ENCODE measurements at regions not wholly inside any gene's neighbourhood (a gene's known extent, or its start where the extent isn't known, plus 50 kb on each side); places are given as distances from the start of the nearest gene placed in this dataset.
"Not testable (repeated sequence)": the region's sequence is repeated elsewhere in the genome, so short reads cannot be mapped to it uniquely, and the experiment has no call there.

DNA sequence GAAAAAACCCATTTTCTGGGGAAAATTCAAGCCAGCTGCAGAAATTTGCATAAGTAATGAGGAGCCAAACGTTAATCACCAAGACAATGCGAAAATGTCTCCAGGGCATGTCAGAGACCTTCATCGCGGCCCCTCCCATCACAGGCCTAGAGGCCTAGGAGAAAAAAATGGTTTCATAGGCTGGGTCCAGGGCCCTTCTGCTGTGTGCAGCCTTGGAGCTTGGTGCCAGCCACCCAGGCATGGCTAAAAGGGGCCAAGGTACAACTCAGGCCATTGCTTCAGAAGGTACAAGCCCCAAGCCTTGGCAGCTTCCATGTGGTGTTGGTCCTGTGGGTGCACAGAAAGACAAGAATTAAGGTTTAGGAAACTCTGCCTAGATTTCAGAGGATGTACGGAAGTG lies 127.4 kb upstream of the TNFSF11 start:
- TF ChIP-seq ZC3H10 (CRISPR knock-in tag; IDR thresholded peaks at IDR 0.05); ZNF8 (CRISPR knock-in tag; IDR thresholded peaks at IDR 0.05); ZFP30 (CRISPR knock-in tag; IDR thresholded peaks at IDR 0.05); TOX (CRISPR knock-in tag; IDR thresholded peaks at IDR 0.05; ENCODE audit: borderline replicate concordance); SNAI2 (CRISPR knock-in tag; IDR thresholded peaks at IDR 0.05); ESRRG (CRISPR knock-in tag; IDR thresholded peaks at IDR 0.05); BACH2 (CRISPR knock-in tag; IDR thresholded peaks at IDR 0.05; ENCODE audit: borderline replicate concordance); PPARA (CRISPR knock-in tag; IDR thresholded peaks at IDR 0.05; ENCODE audit: borderline replicate concordance); ISL1 (CRISPR knock-in tag; IDR thresholded peaks at IDR 0.05): not testable (repeated sequence)
- TF ChIP-seq, protein P1, sequence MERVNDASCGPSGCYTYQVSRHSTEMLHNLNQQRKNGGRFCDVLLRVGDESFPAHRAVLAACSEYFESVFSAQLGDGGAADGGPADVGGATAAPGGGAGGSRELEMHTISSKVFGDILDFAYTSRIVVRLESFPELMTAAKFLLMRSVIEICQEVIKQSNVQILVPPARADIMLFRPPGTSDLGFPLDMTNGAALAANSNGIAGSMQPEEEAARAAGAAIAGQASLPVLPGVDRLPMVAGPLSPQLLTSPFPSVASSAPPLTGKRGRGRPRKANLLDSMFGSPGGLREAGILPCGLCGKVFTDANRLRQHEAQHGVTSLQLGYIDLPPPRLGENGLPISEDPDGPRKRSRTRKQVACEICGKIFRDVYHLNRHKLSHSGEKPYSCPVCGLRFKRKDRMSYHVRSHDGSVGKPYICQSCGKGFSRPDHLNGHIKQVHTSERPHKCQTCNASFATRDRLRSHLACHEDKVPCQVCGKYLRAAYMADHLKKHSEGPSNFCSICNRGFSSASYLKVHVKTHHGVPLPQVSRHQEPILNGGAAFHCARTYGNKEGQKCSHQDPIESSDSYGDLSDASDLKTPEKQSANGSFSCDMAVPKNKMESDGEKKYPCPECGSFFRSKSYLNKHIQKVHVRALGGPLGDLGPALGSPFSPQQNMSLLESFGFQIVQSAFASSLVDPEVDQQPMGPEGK (CRISPR knock-in tag; IDR thresholded peaks at IDR 0.05; ENCODE audit: borderline replicate concordance) = not testable (repeated sequence)

Measured in SK-N-SH treated with all-trans-retinoic acid at 6 μM for 48 hours (cell line).